ENCODE measurements at regions not wholly inside any gene's neighbourhood (a gene's known extent, or its start where the extent isn't known, plus 50 kb on each side); places are given as distances from the start of the nearest gene placed in this dataset.
A peak's percentile ranks its signal among the peaks of the same experiment; 100 is the strongest.
"Not testable (repeated sequence)": the region's sequence is repeated elsewhere in the genome, so short reads cannot be mapped to it uniquely, and the experiment has no call there.

- peak; percentile 32 for DNase-seq (ENCODE audit: low read depth, low spot score)
- in situ Hi-C loops (cut with HindIII; ENCODE audit: low pct_unique_long_range_greater_than_20kb, low sequenced_read_pairs) = no loop called here
Measured at GRCh38 chr4:189136462-189136861, 804.2 kb upstream of the FRG1 start.

GRCh38 chr4:189143263-189143952, 797.3 kb upstream of the FRG1 start:
- in situ Hi-C loops (cut with HindIII; ENCODE audit: low pct_unique_long_range_greater_than_20kb, low sequenced_read_pairs) = no loop called here
- peak; percentile 93 for DNase-seq (ENCODE audit: low read depth, low spot score)

GRCh38 chr4:189147005-189147929, 793.4 kb upstream of the FRG1 start:
- no peak for DNase-seq (ENCODE audit: low read depth, low spot score)
- in situ Hi-C loops (cut with HindIII; ENCODE audit: low pct_unique_long_range_greater_than_20kb, low sequenced_read_pairs) = no loop called here

- in situ Hi-C loops (cut with HindIII; ENCODE audit: low pct_unique_long_range_greater_than_20kb, low sequenced_read_pairs); DNase-seq (ENCODE audit: low read depth, low spot score): not testable (repeated sequence)
Measured at GRCh38 chr4:189155083-189155482, 785.6 kb upstream of the FRG1 start.

GRCh38 chr4:189162073-189162789, 778.4 kb upstream of the FRG1 start:
- DNase-seq (ENCODE audit: low read depth, low spot score) = no peak
- in situ Hi-C loops (cut with HindIII; ENCODE audit: low pct_unique_long_range_greater_than_20kb, low sequenced_read_pairs) = no loop called here

- in situ Hi-C loops (cut with HindIII; ENCODE audit: low pct_unique_long_range_greater_than_20kb, low sequenced_read_pairs) = no loop called here
- DNase-seq (ENCODE audit: low read depth, low spot score) = no peak
Measured at GRCh38 chr4:189162888-189163287, 777.8 kb upstream of the FRG1 start.

GRCh38 chr4:189176002-189176401, 764.7 kb upstream of the FRG1 start:
- no peak for DNase-seq (ENCODE audit: low read depth, low spot score)
- in situ Hi-C loops (cut with HindIII; ENCODE audit: low pct_unique_long_range_greater_than_20kb, low sequenced_read_pairs) = no loop called here

GRCh38 chr4:189177130-189177529, 763.5 kb upstream of the FRG1 start:
- in situ Hi-C loops (cut with HindIII; ENCODE audit: low pct_unique_long_range_greater_than_20kb, low sequenced_read_pairs) = no loop called here
- DNase-seq (ENCODE audit: low read depth, low spot score) = peak; percentile 15

GRCh38 chr4:189178125-189178746, 762.4 kb upstream of the FRG1 start:
- in situ Hi-C loops (cut with HindIII; ENCODE audit: low pct_unique_long_range_greater_than_20kb, low sequenced_read_pairs) = no loop called here
- DNase-seq (ENCODE audit: low read depth, low spot score) = no peak

GRCh38 chr4:189185810-189186432, 754.8 kb upstream of the FRG1 start:
- in situ Hi-C loops (cut with HindIII; ENCODE audit: low pct_unique_long_range_greater_than_20kb, low sequenced_read_pairs) = no loop called here
- DNase-seq (ENCODE audit: low read depth, low spot score) = no peak

- no peak for DNase-seq (ENCODE audit: low read depth, low spot score)
- in situ Hi-C loops (cut with HindIII; ENCODE audit: low pct_unique_long_range_greater_than_20kb, low sequenced_read_pairs) = no loop called here
Measured at GRCh38 chr4:189187531-189188052, 753.1 kb upstream of the FRG1 start.

- no peak for DNase-seq (ENCODE audit: low read depth, low spot score)
- in situ Hi-C loops (cut with HindIII; ENCODE audit: low pct_unique_long_range_greater_than_20kb, low sequenced_read_pairs) = no loop called here
Measured at GRCh38 chr4:189198624-189199023, 742.0 kb upstream of the FRG1 start.

GRCh38 chr4:189200353-189200752, 740.3 kb upstream of the FRG1 start:
- in situ Hi-C loops (cut with HindIII; ENCODE audit: low pct_unique_long_range_greater_than_20kb, low sequenced_read_pairs) = no loop called here
- DNase-seq (ENCODE audit: low read depth, low spot score) = no peak

GRCh38 chr4:189202182-189202868, 738.3 kb upstream of the FRG1 start:
- in situ Hi-C loops (cut with HindIII; ENCODE audit: low pct_unique_long_range_greater_than_20kb, low sequenced_read_pairs) = no loop called here
- DNase-seq (ENCODE audit: low read depth, low spot score) = peak; percentile 83

- peak; percentile 80 for DNase-seq (ENCODE audit: low read depth, low spot score)
- in situ Hi-C loops (cut with HindIII; ENCODE audit: low pct_unique_long_range_greater_than_20kb, low sequenced_read_pairs) = no loop called here
Measured at GRCh38 chr4:189202869-189203271, 737.8 kb upstream of the FRG1 start.

GRCh38 chr4:189204616-189205015, 736.1 kb upstream of the FRG1 start:
- in situ Hi-C loops (cut with HindIII; ENCODE audit: low pct_unique_long_range_greater_than_20kb, low sequenced_read_pairs) = no loop called here
- DNase-seq (ENCODE audit: low read depth, low spot score) = no peak

- DNase-seq (ENCODE audit: low read depth, low spot score) = no peak
- in situ Hi-C loops (cut with HindIII; ENCODE audit: low pct_unique_long_range_greater_than_20kb, low sequenced_read_pairs) = no loop called here
Measured at GRCh38 chr4:189206953-189207352, 733.7 kb upstream of the FRG1 start.
